ENCODE measurements at regions not wholly inside any gene's neighbourhood (a gene's known extent, or its start where the extent isn't known, plus 50 kb on each side); places are given as distances from the start of the nearest gene placed in this dataset.
"Not testable (repeated sequence)": the region's sequence is repeated elsewhere in the genome, so short reads cannot be mapped to it uniquely, and the experiment has no call there.

DNA sequence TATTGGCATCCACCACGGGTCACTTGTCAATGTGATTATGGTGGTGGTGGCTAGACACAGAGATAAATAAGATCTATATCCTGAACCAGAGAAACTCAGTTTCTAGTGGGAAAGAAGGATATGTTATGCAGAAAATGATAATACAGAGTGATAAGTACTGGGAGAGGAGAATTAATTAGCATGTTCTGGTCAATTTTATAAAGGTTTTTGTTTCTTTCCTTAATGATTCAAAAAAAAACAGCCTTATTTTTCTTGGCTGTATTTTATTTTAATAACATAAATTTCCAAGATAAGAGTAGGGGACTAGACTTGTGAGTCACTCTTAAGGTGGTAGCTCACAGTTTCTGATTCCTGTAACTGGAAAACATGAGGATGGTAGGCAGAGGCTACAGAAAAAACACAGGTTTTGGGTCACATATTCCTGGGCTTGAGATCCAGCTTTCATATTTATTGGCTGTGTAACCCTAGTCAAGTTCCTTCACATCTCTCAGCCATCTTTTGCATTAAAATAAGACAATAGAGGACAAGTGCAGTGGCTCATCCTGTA is 350.3 kb upstream of the RPS23 start:
- in situ Hi-C loops (cut with MboI; ENCODE audit: low pct_unique_long_range_greater_than_20kb, low sequenced_read_pairs, unreplicated experiment): no loop called here
- TF ChIP-seq, protein P1, sequence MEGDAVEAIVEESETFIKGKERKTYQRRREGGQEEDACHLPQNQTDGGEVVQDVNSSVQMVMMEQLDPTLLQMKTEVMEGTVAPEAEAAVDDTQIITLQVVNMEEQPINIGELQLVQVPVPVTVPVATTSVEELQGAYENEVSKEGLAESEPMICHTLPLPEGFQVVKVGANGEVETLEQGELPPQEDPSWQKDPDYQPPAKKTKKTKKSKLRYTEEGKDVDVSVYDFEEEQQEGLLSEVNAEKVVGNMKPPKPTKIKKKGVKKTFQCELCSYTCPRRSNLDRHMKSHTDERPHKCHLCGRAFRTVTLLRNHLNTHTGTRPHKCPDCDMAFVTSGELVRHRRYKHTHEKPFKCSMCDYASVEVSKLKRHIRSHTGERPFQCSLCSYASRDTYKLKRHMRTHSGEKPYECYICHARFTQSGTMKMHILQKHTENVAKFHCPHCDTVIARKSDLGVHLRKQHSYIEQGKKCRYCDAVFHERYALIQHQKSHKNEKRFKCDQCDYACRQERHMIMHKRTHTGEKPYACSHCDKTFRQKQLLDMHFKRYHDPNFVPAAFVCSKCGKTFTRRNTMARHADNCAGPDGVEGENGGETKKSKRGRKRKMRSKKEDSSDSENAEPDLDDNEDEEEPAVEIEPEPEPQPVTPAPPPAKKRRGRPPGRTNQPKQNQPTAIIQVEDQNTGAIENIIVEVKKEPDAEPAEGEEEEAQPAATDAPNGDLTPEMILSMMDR (IDR thresholded peaks at IDR 0.05; ENCODE audit: extremely low read depth, insufficient read depth, missing control alignments): no peak

DNA sequence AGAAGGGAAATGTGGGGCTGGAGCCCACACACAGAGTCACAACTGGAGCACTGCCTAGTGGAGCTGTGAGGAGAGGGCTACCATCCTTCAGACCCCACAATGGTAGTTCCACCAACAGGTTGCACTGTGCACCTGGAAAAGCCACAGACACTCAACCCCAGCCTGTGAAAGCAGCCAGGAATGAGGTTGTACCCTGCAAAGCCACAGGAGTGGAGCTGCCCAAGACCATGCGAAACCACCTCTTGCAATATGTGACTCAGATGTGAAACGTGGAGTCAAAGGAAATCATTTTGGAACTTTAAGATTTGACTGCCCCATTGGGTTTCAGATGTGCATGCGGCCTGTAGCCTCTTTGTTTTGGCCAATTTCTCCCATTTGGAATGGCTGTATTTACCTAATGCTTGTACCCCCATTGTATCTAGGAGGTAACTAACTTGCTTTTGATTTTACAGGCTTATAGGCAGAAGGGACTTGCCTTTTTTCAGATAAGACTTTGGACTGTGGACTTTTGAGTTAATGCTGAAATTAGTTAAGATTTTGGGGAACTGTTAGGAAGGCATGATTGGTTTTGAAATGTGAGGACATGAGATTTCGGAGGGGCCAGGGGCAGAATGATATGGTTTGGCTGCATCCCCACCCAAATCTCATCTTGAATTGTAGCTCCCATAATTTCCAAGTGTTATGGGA is 348.9 kb upstream of the RPS23 start:
- DNase-seq (ENCODE audit: low spot score); in situ Hi-C loops (cut with MboI; ENCODE audit: low pct_unique_long_range_greater_than_20kb, low sequenced_read_pairs, unreplicated experiment): not testable (repeated sequence)

More for the DNA sequence above, 350.3 kb upstream of the RPS23 start:
- DNase-seq (ENCODE audit: low spot score): no peak

DNA sequence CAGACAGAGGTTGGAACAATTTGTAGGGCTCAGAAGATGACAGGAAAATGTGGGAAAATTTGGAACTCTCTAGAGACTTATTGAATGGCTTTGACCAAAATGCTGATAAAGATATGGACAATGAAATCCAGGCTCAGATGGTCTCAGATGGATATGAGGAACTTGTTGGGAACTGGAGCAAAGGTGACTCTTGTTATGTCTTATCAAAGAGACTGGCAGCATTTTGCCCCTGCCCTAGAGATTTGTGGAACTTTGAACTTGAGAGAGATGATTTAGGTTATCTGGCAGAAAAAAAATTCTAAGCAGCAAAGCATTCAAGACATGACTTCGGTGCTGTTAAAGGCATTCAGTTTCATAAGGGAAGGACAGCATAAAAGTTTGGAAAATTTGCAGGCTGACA is 347.9 kb upstream of the RPS23 start:
- in situ Hi-C loops (cut with MboI; ENCODE audit: low pct_unique_long_range_greater_than_20kb, low sequenced_read_pairs, unreplicated experiment); DNase-seq (ENCODE audit: low spot score): not testable (repeated sequence)

DNA sequence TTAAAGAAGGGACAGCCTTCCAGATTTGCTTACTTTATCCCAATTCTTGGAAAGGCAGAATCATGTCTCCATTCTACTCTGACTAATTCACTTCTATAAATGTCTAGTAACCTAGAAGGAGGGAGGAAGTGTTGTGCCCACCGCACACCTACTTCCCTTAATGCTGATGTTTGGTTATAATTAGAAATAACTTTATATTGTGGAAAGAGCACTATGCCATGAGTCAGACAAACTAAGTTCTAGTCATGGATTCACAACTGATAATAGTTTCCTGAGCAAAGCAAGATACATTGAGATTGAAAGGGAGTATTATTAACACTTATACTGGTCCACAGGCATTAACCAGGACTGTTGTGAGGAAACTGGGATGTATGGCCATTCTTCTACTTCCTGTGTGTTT is 345.9 kb upstream of the RPS23 start:
- TF ChIP-seq, protein P1 (IDR thresholded peaks at IDR 0.05; ENCODE audit: extremely low read depth, insufficient read depth, missing control alignments): no peak
- in situ Hi-C loops (cut with MboI; ENCODE audit: low pct_unique_long_range_greater_than_20kb, low sequenced_read_pairs, unreplicated experiment): no loop called here
- no peak for DNase-seq (ENCODE audit: low spot score)

DNA sequence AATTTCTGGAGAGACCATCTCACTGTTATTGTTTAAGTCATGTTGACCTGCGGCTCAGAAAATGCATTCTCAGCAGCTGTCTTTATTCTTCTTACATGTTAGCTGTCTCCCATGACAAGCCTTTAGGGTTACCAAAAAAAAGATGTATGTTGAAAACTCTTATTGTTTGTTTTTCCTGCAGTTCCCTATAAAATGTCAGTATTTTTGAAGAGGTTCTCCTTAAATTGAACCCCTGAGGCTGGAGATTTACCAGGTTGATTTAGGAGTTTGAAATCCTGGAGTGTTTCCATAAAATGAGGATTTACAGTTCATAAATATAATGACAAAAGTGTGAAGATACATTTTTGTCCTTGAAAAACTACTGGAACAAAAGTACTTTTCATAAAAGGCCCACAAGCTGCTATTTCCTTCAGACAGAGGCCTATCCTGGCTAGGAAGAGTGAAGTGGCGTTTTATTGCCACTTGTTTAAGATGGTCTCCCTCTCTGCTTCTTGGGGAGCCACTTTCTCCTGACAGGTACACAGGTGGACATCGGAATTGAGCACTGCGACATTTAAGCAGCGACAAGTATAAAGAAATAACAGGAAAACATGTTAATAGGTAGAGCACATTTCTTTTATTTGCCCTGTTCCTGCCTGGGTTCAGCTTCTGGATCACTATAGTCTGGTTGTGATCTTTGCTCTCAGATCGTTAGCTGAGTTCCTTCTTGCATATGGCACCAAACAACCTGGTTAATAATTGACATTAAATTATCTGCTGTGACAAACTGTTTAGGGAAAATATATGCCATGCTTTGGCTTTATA is 344.8 kb upstream of the RPS23 start:
- TF ChIP-seq, protein P1 (IDR thresholded peaks at IDR 0.05; ENCODE audit: extremely low read depth, insufficient read depth, missing control alignments): no peak
- in situ Hi-C loops (cut with MboI; ENCODE audit: low pct_unique_long_range_greater_than_20kb, low sequenced_read_pairs, unreplicated experiment): no loop called here
- no peak for DNase-seq (ENCODE audit: low spot score)

DNA sequence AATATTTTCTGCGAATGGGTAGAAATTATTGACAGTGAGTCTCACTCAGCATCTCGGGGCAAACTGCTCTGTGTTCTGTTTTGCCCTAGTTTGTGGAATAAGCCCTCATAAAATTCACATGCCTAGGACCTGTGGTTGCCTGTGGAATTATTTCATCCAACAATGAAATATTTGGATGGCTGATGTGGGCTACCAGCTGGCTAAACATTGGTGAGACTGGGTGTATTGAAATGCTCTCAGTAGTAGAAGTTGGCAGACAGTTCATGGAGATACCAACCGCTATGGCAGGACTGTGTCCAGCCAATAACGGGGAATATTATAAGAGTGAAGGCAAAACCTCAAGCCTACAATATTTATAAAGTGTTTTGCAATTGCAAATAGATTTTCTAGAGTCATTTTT is 344.1 kb upstream of the RPS23 start:
- TF ChIP-seq, protein P1 (IDR thresholded peaks at IDR 0.05; ENCODE audit: extremely low read depth, insufficient read depth, missing control alignments): no peak
- DNase-seq (ENCODE audit: low spot score): no peak
- in situ Hi-C loops (cut with MboI; ENCODE audit: low pct_unique_long_range_greater_than_20kb, low sequenced_read_pairs, unreplicated experiment): no loop called here

DNA sequence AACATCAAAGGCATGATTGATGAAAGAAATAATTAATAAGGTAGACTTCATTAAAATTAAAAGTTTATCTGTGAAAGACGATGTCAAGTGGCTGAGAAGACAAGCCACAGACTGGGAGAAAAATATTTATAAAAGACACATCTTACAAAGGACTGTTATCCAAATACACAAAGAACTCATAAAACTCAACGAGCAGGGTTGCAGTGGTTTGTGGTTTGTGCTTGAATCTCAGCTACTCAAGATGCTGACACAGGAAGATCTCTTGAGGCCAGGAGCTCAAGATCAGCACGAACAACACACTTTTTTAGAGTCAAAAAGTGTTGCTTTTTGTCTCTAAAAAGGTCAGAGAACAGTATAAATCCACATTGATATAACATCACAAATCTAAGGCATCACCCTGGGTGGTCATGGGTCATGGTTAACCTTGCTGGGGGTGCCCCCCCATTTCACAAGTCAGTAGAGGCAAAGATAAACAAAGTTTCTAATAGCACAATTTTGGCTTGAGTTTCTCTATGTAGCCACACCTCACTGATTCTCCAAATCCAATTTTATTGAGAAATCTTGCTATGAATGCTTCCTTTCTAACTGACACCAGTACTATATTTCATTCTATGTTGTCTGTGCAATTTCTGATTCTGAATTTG is 342.9 kb upstream of the RPS23 start:
- in situ Hi-C loops (cut with MboI; ENCODE audit: low pct_unique_long_range_greater_than_20kb, low sequenced_read_pairs, unreplicated experiment): no loop called here
- TF ChIP-seq, protein P1 (IDR thresholded peaks at IDR 0.05; ENCODE audit: extremely low read depth, insufficient read depth, missing control alignments): no peak
- DNase-seq (ENCODE audit: low spot score): no peak
